H9 (cell line): ENCODE measurements at regions not wholly inside any gene's neighbourhood (a gene's known extent, or its start where the extent isn't known, plus 50 kb on each side); places are given as distances from the start of the nearest gene placed in this dataset.

ENCODE experiments used
- DNase-seq: peaks from one replicate; pipeline ENCODE4 v3.0.0-alpha.2; 2017
- H2AFZ ChIP-seq: one replicate; pipeline ENCODE4 v1.6.1; 2013; ENCODE audit warnings: mild to moderate bottlenecking, low read length, control low read depth, moderate library complexity
- H2AK5ac ChIP-seq: 2 replicates; pipeline ENCODE4 v1.6.1; 2013; ENCODE audit warnings: low read length, control low read depth, mixed read lengths; ENCODE audit not compliant: insufficient read length
- H2BK120ac ChIP-seq: one replicate; pipeline ENCODE4 v1.6.1; 2013; ENCODE audit warnings: low read depth, mild to moderate bottlenecking, low read length, control low read depth, inconsistent platforms; ENCODE audit not compliant: poor library complexity, severe bottlenecking
- H2BK12ac ChIP-seq: 2 replicates; pipeline ENCODE4 v1.6.1; 2013; ENCODE audit warnings: low read length, control low read depth, mixed read lengths, low read depth; ENCODE audit not compliant: insufficient read length
- H2BK15ac ChIP-seq: 2 replicates; pipeline ENCODE4 v1.6.1; 2013; ENCODE audit warnings: low read depth, low read length, control low read depth
- H2BK20ac ChIP-seq: one replicate; pipeline ENCODE4 v1.6.1; 2013; ENCODE audit warnings: low read depth, mild to moderate bottlenecking, low read length, control low read depth, inconsistent platforms; ENCODE audit not compliant: poor library complexity, severe bottlenecking
- H2BK5ac ChIP-seq: 2 replicates; pipeline ENCODE4 v1.6.1; 2013; ENCODE audit warnings: low read length, control low read depth, mixed read lengths; ENCODE audit not compliant: insufficient read length
- H3K14ac ChIP-seq: 2 replicates; pipeline ENCODE4 v1.6.1; 2013; ENCODE audit warnings: low read length, control low read depth; ENCODE audit not compliant: insufficient read depth
- H3K18ac ChIP-seq: 2 replicates; pipeline ENCODE4 v1.6.1; 2013; ENCODE audit warnings: low read depth, mild to moderate bottlenecking, mixed read lengths, low read length, control low read depth; ENCODE audit not compliant: insufficient read length
- H3K23ac ChIP-seq: 2 replicates; pipeline ENCODE4 v1.6.1; 2013; ENCODE audit warnings: low read length, control low read depth, mixed read lengths, low read depth; ENCODE audit not compliant: insufficient read length
- H3K23me2 ChIP-seq: 2 replicates; pipeline ENCODE4 v1.6.1; 2013; ENCODE audit warnings: low read depth, mild to moderate bottlenecking, mixed read lengths, low read length, control low read depth; ENCODE audit not compliant: insufficient read length, poor library complexity, severe bottlenecking
- H3K27ac ChIP-seq: 2 replicates; pipeline ENCODE4 v1.5.1; 2013; ENCODE audit warnings: low read length, control low read depth, mixed read lengths, low read depth; ENCODE audit not compliant: insufficient read length
- H3K27me3 ChIP-seq: 2 replicates; pipeline ENCODE4 v1.6.1; 2013; ENCODE audit warnings: low read length, control low read depth, inconsistent platforms; ENCODE audit not compliant: insufficient read depth
- H3K4ac ChIP-seq: 2 replicates; pipeline ENCODE4 v1.6.1; 2013; ENCODE audit warnings: low read depth, mild to moderate bottlenecking, control low read depth, inconsistent platforms, low read length, moderate library complexity
- H3K4me1 ChIP-seq: 2 replicates; pipeline ENCODE4 v1.6.1; 2013; ENCODE audit warnings: low read length, control low read depth, inconsistent platforms; ENCODE audit not compliant: insufficient read depth
- H3K4me2 ChIP-seq: 2 replicates; pipeline ENCODE4 v1.6.1; 2013; ENCODE audit warnings: low read length, control low read depth, mixed read lengths; ENCODE audit not compliant: insufficient read length, insufficient read depth
- H3K56ac ChIP-seq: 2 replicates; pipeline ENCODE4 v1.6.1; 2013; ENCODE audit warnings: low read depth, mild to moderate bottlenecking, mixed read lengths, low read length, control low read depth; ENCODE audit not compliant: insufficient read length
- H3K79me1 ChIP-seq: 2 replicates; pipeline ENCODE4 v1.6.1; 2013; ENCODE audit warnings: low read depth, mild to moderate bottlenecking, moderate library complexity, low read length, control low read depth, inconsistent platforms; ENCODE audit not compliant: insufficient read depth, poor library complexity, severe bottlenecking
- H3K79me2 ChIP-seq: 2 replicates; pipeline ENCODE4 v1.6.1; 2013; ENCODE audit warnings: low read length, control low read depth, inconsistent platforms; ENCODE audit not compliant: insufficient read depth
- H3K9ac ChIP-seq: 2 replicates; pipeline ENCODE4 v1.6.1; 2013; ENCODE audit warnings: low read length, control low read depth, mixed read lengths; ENCODE audit not compliant: insufficient read length; ENCODE audit errors: extremely low read depth
- H3K9me3 ChIP-seq: one replicate; pipeline ENCODE4 v1.6.1; 2013; ENCODE audit warnings: low read depth, low read length, inconsistent platforms; ENCODE audit not compliant: control insufficient read depth
- H3T11ph ChIP-seq: one replicate; pipeline ENCODE4 v1.6.1; 2013; ENCODE audit warnings: mild to moderate bottlenecking, low read length, control low read depth, inconsistent platforms
- H4K20me1 ChIP-seq: one replicate; pipeline ENCODE4 v1.6.1; 2013; ENCODE audit not compliant: control insufficient read depth, insufficient read length, insufficient read depth
- H4K5ac ChIP-seq: 2 replicates; pipeline ENCODE4 v1.6.1; 2013; ENCODE audit warnings: low read depth, mild to moderate bottlenecking, mixed read lengths, low read length, control low read depth; ENCODE audit not compliant: insufficient read length
- H4K8ac ChIP-seq: replicated peaks from 2 replicates; pipeline ENCODE4 v1.6.1; 2013; ENCODE audit warnings: low read length, control low read depth, mixed read lengths, low read depth; ENCODE audit not compliant: insufficient read length
- H4K91ac ChIP-seq: 2 replicates; pipeline ENCODE4 v1.6.1; 2013; ENCODE audit warnings: low read depth, mild to moderate bottlenecking, moderate library complexity, mixed read lengths, low read length, control low read depth; ENCODE audit not compliant: insufficient read length
- H3K27ac Mint-ChIP-seq, 3 experiments: 2 replicates in 2 of 3; 3 replicates in 1 of 3; pipeline ENCODE4 v1.8.0; 2020 to 2021; ENCODE audit warnings: mixed read lengths in 3 of 3, mild to moderate bottlenecking in 1 of 3, moderate library complexity in 1 of 3
- H3K27me3 Mint-ChIP-seq: 2 replicates; pipeline ENCODE4 v1.8.0; 2021; ENCODE audit warnings: low read depth, mild to moderate bottlenecking, moderate library complexity, mixed read lengths
- H3K36me3 Mint-ChIP-seq, 3 experiments: 2 replicates in 2 of 3; 3 replicates in 1 of 3; pipeline ENCODE4 v1.8.0; 2020 to 2021; ENCODE audit warnings: low read depth in 3 of 3, mixed read lengths in 3 of 3; ENCODE audit not compliant: insufficient read depth in 1 of 3
- H3K4me1 Mint-ChIP-seq, 2 experiments: 2 replicates each; pipeline ENCODE4 v1.8.0; 2020; ENCODE audit warnings: mixed read lengths in 2 of 2
- H3K4me3 Mint-ChIP-seq, 2 experiments: 2 replicates in 1 of 2; 3 replicates in 1 of 2; pipeline ENCODE4 v1.8.0; 2020 to 2021; ENCODE audit warnings: mild to moderate bottlenecking in 2 of 2, mixed read lengths in 2 of 2, moderate library complexity in 1 of 2
- H3K9me3 Mint-ChIP-seq, 2 experiments: 2 replicates in 1 of 2; 3 replicates in 1 of 2; pipeline ENCODE4 v1.8.0; 2020; ENCODE audit warnings: mild to moderate bottlenecking in 2 of 2, mixed read lengths in 2 of 2, moderate library complexity in 1 of 2
- WGBS: extraction: QIAGEN DNeasy Blood & Tissue Kit; methylation state at CpG from one replicate; pipeline ENCODE4 v1.1.7; 2013; ENCODE audit warnings: missing lambda C conversion rate, low lambda C conversion rate, mixed read lengths; ENCODE audit not compliant: insufficient read length; ENCODE audit errors: extremely low coverage; 5-methylcytosine and 5-hydroxymethylcytosine counted together
- TF ChIP-seq, protein P1 (sequence below): fragments of 200-600 bp; sonication (generic); conservative IDR thresholded peaks from 3 replicates; pipeline ENCODE4 v1.8.0; 2021; ENCODE audit warnings: antibody characterized with exemption, mild to moderate bottlenecking

DNA sequence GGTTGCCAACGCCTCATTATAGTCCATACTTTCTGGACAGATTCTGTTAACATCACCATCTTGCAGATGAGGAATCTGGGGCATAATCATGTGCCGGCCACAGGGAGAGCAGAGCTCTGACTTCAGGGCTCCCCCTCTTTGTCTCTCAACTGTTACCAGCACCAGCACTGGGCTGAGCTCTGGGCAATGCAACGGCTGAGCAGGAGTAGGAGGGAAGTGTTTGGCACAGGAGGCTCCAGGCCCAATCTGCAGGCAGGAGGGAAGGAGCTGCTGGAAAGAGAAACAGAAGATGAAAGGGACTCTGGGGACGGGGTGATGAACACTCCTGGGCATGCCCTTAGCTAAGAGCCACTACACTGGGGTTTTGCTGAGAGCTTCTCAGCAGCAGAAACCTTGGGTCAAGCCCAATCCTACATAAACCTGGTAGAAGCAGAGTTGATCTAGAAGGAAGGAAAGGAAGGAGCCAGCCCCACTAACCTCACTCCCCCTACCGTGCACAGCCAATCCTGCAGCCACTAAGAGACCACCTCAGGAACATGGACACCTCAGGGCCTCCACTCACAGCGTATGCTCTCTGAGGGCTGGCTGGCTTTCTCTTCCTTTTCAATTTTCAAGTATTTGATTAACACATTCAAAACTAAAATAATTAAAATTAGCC, 73.1 kb upstream of the SPATA12 start:
- no CpG with 5 or more reads among the region's 6 CpGs for WGBS
- no peaks in the 10 kb centered on the region for H3K79me2 ChIP-seq
- no peak overlapping the region for H3K9ac ChIP-seq
- no peak overlapping the region for H2AK5ac ChIP-seq
- no peak overlapping the region for H3K4me2 ChIP-seq
- H3K9me3 ChIP-seq: no peaks in the 10 kb centered on the region
- no peak overlapping the region for H3K23ac ChIP-seq
- Mint-ChIP-seq H3K27ac (peak overlapping the region in 1 of 3 experiments; percentile 23; a peak in 2 of 7 replicates), H3K4me3 (no peak overlapping the region), H3K4me1 (peaks cover 19 to 26% of the 10 kb centered on the region in 2 experiments), H3K9me3 (no peaks in the 10 kb centered on the region), H3K27me3 (peaks cover 2% of the 10 kb centered on the region; the same call in 1 of the 2 replicates), H3K36me3 (no peaks in the 10 kb centered on the region)
- no peaks in the 10 kb centered on the region for H3K79me1 ChIP-seq
- no peak overlapping the region for H4K5ac ChIP-seq
- no peak overlapping the region for H3K27ac ChIP-seq
- H2BK20ac ChIP-seq: no peak overlapping the region
- H2BK120ac ChIP-seq: no peak overlapping the region
- no peak overlapping the region for H2BK15ac ChIP-seq
- H4K20me1 ChIP-seq: no peaks in the 10 kb centered on the region
- TF ChIP-seq, protein P1, sequence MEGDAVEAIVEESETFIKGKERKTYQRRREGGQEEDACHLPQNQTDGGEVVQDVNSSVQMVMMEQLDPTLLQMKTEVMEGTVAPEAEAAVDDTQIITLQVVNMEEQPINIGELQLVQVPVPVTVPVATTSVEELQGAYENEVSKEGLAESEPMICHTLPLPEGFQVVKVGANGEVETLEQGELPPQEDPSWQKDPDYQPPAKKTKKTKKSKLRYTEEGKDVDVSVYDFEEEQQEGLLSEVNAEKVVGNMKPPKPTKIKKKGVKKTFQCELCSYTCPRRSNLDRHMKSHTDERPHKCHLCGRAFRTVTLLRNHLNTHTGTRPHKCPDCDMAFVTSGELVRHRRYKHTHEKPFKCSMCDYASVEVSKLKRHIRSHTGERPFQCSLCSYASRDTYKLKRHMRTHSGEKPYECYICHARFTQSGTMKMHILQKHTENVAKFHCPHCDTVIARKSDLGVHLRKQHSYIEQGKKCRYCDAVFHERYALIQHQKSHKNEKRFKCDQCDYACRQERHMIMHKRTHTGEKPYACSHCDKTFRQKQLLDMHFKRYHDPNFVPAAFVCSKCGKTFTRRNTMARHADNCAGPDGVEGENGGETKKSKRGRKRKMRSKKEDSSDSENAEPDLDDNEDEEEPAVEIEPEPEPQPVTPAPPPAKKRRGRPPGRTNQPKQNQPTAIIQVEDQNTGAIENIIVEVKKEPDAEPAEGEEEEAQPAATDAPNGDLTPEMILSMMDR: peak; percentile 63
- no peak overlapping the region for H2BK5ac ChIP-seq
- no peak overlapping the region for H2BK12ac ChIP-seq
- DNase-seq: peak; percentile 63
- H2AFZ ChIP-seq: no peak overlapping the region
- H3K23me2 ChIP-seq: no peaks in the 10 kb centered on the region
- no peak overlapping the region for H4K91ac ChIP-seq
- H3K27me3 ChIP-seq: no peaks in the 10 kb centered on the region
- H3K56ac ChIP-seq: no peak overlapping the region
- H3K14ac ChIP-seq: no peak overlapping the region
- no peak overlapping the region for H3K18ac ChIP-seq
- no peak overlapping the region for H3K4ac ChIP-seq
- no peak overlapping the region for H3T11ph ChIP-seq
- no peaks in the 10 kb centered on the region; the same call in 1 of the 2 replicates for H3K4me1 ChIP-seq
- H4K8ac ChIP-seq: no peak overlapping the region
